Hematopoietic multipotent progenitor cell (in vitro differentiated cells): ENCODE measurements at regions not wholly inside any gene's neighbourhood (a gene's known extent, or its start where the extent isn't known, plus 50 kb on each side); places are given as distances from the start of the nearest gene placed in this dataset.
A peak's percentile ranks its signal among the peaks of the same experiment; 100 is the strongest.
"Not testable (repeated sequence)": the region's sequence is repeated elsewhere in the genome, so short reads cannot be mapped to it uniquely, and the experiment has no call there.

ENCODE experiments used
- DNase-seq, 3 donors: peaks; one replicate each; pipeline ENCODE4 v3.0.0-alpha.2; 2011 to 2015; ENCODE audit warnings: low read depth in 2 of 3, low spot score in 2 of 3

GRCh38 chr10:45520476-45520875, 146.5 kb downstream of the ALOX5 start:
- no peak for DNase-seq

DNA sequence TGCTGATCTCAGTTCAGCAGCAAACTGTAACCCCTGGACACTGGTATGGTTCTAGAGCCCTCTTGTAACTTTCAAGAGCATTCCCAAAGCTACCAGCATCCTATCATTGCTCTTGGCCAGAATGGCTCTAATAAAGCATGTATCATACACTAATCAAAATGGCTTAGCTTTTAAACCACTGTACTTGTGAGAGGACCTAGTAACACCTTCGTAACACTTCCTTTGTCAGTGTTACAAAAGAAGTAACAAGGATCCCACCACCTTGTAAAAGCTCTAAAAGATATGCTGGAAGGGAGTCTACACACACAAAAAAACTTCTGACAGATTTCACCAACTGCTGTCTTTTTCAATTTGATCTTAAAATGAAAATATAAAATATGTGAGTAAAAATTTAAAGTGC, 144.7 kb downstream of the ALOX5 start:
- DNase-seq = no peak

DNA sequence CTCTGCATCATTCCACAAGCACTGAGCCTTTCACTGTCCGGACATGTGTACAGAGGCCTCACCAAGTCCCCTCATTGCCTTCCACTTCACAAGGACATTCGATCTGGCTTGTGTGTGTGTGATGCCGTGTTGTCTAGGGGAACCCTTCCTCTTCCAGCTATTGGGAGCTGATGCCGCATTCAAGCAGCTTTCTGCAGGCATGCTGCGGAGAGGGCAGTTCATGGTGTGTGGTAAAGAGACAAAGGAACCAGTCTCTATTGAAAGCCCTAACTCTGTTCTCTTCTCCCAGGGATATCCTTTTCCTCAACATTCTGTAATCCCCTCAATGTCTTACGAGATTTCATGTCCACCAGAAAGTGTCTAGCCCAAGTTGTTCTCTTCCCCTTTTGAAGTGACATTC, 141.6 kb downstream of the ALOX5 start:
- DNase-seq = no peak

GRCh38 chr10:45514291-45515270, 140.6 kb downstream of the ALOX5 start:
- DNase-seq = no peak

DNA sequence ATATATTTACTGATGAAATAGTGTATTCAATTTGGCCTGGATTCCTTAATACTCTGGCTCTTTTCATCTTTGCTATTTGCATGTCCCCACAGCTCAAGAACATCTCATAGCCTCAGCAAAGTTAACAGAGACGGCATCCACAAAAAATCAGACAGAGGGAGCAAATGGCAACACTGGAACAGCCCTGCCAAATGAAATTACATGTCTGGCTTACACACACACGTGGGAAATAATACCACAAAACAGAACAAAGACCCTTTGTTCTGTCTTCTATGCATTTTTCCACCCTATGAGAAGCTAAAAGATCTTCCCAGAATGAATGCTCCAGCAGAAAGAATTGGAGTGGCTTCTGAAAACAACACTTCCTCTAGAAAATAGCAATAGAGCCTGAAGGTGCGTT, 139.5 kb downstream of the ALOX5 start:
- no peak for DNase-seq

DNA sequence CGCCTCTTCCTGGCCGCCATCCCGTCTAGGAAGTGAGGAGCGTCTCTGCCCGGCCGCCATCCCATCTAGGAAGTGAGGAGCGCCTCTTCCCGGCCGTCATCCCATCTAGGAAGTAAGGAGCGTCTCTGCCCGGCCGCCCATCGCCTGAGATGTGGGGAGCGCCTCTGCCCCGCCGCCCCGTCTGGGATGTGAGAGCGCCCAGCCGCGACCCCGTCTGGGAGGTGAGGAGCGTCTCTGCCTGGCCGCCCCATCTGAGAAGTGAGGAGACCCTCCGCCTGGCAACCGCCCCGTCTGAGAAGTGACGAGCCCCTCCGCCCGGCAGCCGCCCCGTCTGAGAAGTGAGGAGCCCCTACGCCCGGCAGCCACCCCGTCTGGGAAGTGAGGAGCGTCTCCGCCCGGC, 137.9 kb downstream of the ALOX5 start:
- DNase-seq = not testable (repeated sequence)

GRCh38 chr10:45509491-45509890, 135.5 kb downstream of the ALOX5 start:
- no peak for DNase-seq

- no peak for DNase-seq
These were observed 131.3 kb downstream of the ALOX5 start for GRCh38 chr10:45505311-45505710.

DNA sequence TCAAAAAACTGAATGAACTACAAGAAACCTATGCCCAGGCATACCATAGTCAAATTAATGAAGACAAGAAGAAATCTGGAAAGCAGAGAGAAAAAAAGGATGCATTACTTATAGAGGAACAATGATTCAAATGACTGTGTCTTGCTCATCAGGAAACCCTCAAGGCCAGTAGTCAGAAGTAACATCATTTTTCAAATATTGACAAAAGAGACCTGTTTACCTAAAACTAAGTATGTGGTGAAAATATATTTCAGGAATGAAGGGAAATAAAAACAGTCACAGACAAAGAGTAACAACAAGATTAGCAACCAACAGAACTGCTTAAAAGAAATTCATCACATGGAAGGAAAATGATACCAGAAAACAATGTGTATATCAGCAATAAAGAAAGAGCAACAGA, 128.4 kb downstream of the ALOX5 start:
- DNase-seq = no peak

- no peak for DNase-seq
These were observed 127.8 kb downstream of the ALOX5 start for GRCh38 chr10:45501791-45502190.

DNA sequence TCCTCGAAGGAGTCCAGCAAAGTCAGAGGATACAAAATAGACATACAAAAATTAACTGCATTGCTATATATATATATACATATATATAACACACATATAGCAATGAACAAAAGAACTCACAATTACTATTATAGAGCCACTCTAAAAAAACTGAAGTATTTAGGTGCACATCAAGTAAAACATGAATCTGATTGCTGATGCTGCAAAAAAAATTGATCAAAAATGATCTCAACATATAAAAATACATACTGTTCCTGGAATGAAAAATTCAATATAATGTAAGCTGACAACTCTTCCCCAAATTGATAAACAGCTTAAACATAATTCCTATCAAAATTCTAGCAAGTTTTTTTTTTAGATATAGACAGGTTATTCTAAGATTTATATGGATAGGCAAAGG, 126.8 kb downstream of the ALOX5 start:
- DNase-seq = no peak

GRCh38 chr10:45500304-45500703, 126.3 kb downstream of the ALOX5 start:
- no peak for DNase-seq

GRCh38 chr10:45495438-45496152, 121.6 kb downstream of the ALOX5 start:
- peak in 2 of 3 donors; percentile 26 to 65 for DNase-seq
